ENCODE measurements at regions not wholly inside any gene's neighbourhood (a gene's known extent, or its start where the extent isn't known, plus 50 kb on each side); places are given as distances from the start of the nearest gene placed in this dataset.
A peak's percentile ranks its signal among the peaks of the same experiment; 100 is the strongest.

DNA sequence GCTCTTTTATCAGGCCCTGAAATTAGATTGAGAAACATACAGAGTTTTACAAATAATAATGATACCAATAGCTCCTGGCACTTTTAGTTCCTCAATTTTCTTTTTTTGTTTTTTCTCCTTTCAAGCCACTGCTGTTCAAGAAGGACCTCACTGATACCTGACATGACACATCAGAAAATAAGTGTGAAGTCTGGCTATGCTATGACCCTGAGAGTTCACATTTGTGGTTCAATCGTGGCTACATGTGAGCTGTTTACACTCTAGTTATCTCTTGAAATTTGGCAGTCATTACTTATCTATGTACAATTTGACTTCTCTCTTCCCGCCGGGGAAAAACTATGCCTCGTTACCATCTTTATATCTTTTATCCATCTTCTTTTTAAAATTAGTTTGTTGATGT, 686.5 kb downstream of the EPHA4 start:
- no peak for DNase-seq

DNA sequence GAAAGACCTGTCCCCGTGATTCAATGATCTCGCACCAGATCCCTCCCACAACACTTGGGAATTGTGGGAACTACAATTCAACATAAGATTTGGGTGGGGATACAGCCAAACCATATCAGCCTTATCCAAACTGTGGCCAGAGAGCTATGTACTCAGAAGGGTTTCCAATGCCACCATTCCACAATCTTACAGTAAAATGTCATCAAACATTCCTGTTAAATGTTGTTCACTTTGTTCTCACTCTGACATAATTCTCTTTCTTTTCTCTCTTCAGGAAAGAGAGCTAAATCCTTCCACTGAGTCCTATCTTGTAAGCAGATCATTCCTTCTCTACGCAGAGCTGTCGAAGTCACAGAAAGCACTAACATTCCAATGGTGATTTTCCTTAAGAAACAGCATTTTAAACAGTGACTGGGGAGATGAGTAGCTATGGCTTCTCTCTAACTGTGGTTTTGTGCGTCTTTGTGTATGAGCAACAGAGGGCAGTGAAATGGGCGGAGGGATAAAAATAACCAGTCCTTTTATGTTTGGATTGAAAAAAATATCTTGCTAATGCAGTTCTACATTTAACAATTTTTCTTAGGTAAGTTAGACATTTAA, 684.7 kb downstream of the EPHA4 start:
- DNase-seq, result no peak

DNA sequence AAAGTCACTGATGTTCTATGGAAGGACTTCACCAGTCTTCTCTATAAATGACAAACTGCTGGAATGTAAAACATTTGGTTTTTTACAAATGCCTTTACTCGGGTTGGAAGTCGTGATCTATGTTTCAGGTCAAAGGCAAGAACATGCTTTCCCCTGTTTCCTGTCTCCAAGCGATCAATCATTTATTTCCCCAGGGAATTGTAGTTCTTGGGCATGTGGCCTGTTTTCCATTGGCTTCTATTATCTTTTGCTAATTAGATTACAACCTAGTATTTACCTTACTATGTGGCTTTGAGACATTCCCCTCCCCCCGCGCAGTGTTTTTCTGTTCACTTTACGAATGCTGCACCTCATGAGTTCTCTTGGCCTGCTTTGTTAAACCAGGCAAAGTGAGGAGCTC, 684.2 kb downstream of the EPHA4 start:
- DNase-seq, result no peak

DNA sequence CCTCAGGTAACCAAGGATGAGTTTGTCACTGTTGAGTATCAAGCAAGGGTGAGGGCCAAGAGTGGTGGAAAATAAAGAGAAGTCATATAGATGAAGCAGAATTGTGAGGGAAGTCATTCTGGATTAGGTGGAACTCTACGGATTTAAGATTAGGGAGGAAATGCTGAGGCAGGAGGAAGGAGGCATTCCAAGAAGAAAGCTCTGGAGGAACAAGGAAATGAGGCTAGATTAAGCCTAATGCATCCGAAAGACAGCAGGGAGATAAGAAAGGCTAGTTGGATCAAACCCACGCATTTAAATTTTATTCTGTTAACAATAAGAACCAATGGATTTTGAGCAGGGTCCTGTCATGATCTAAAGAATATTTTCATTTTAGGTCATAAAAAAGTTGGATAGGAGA, 681.2 kb downstream of the EPHA4 start:
- DNase-seq, result no peak

DNA sequence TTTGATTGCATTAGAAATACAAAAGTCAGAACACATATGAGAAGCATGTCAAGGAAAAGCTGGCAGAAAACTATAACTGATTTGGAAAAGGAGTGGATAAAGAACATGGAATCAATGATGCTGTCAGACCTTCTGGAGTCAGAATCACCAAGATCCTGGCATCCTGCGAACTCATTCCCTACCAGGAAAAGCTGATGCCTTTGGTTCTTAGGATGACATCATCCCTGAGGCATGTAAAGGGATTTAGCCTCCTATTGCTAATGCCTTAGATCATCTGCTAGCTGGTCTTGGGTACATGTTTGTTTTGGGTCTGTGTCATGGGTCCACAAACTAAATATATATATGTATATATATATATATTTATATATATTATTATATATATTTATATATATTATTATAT, 680.7 kb downstream of the EPHA4 start:
- peak; percentile 96 for DNase-seq

DNA sequence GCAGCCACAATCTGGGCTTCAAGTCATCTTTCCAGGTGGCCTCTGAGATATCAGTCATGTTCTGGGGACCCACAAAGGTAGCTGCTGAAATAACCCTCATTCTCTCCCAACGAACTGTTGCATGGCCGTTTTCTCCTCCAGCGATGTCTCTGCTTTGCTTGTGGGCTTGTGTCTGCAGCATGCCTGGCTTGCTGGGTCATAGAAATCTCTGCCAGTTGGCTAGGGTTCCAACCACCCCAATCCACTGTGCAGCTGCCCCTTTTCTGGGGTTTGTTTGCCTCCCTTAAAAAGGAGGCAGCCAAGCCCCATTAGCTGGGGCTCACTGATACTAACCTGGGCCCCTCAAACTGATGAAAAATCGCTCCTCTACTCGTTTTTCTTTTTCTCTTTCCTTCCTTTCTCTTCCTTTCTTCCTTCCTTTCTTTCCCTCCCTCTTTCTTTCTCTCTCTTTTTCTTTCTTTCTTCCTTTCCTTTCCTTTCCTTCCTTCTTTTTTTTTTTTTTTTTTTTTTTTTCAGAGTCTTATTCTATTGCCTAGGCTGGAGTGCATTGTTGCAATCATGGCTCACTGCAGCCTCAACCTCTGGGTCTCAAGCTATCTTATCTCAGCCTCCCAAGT, 680.0 kb downstream of the EPHA4 start:
- DNase-seq, result peak; percentile 48

DNA sequence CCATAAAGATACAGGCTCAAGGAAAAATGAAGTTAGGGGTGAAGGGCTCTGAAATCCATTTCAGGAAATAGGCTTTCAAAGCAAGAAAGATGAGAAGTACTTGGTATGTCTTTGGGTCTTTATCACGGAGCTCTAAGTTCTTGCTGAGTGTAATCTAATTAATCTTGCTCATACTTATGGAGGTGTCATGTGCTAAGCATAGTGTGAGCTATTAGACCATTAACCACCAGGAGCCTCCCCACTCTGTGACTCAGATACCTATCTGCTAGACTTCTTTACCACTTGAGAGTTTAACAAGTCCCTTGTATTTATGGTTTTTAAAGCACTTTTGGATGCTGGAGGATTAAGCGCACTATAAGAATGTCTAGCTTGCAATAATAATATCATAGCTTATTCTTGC, 678.7 kb downstream of the EPHA4 start:
- DNase-seq, result peak; percentile 90

DNA sequence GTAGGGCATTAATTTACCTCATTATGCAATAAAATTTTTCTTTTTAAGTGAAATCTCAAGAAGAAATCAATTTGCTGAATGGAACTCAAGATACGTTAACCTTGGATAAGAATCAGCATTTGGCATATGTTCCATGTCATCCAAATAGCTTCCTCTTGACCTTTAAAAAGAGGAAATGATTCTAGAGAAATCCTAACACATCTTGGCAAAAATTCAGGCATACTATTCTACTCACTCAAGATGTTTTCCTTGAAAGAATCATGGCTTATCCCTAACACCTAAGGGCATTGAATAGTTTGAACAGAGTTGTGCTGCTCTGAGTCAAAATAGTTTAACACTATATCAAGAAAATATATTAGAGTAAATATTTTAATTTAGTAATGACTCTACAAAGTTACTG, 678.0 kb downstream of the EPHA4 start:
- DNase-seq, result peak; percentile 80

DNA sequence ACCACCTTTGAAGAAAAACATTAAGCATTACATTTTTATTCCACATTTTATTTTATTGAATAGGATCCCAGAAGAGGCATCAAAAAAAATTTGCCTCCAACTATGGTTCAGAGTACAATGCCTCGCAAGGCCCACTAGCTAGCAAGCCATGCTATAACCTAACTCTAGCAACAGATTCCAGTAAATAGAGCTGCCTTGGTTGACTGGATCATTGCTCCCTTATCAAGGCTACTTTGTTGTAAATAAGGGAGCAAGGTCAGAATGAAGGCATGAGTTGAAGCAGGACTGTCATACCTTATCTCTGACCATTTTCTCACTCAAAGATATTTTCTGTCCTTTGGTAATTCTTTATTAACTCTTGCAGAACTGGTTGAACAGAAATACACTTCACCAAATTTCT, 672.6 kb downstream of the EPHA4 start:
- DNase-seq, result no peak

DNA sequence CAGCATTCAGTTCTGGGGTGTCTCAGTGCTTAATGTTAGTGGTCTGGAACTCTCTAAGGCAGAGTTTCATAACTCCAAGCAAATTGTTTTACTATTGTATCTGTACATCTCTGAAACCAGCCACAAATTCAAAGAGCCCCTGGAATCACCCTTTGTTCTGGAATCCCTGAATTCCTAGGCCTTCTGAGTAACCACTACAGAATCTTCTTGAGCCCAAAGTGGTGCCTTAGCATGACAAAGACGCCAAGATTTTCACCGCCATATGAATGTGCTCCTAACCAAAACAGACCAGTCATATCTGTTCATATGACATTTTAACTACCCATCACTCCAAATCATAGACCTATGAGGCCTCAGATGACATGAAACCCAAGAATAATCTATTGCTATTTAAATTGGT, 668.1 kb downstream of the EPHA4 start:
- DNase-seq, result no peak

DNA sequence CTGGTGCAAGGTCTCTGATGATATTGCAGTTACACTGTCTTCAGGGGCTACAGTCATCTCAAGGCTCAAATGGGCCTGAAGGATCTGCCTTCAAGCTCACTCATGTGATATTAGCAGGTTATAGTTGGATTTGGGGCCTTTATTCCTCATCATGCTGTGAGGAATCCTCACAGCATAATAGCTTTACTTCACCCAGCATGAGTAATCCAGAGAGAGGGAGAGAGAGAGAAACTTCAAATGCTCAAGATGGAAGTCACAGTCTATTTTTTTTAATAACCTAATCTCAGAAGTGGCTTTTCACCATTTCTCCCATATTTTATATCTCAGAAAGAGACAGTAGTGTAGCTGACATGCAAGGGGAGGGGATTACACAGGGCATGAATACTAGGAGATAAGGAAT, 658.7 kb downstream of the EPHA4 start:
- DNase-seq, result no peak

DNA sequence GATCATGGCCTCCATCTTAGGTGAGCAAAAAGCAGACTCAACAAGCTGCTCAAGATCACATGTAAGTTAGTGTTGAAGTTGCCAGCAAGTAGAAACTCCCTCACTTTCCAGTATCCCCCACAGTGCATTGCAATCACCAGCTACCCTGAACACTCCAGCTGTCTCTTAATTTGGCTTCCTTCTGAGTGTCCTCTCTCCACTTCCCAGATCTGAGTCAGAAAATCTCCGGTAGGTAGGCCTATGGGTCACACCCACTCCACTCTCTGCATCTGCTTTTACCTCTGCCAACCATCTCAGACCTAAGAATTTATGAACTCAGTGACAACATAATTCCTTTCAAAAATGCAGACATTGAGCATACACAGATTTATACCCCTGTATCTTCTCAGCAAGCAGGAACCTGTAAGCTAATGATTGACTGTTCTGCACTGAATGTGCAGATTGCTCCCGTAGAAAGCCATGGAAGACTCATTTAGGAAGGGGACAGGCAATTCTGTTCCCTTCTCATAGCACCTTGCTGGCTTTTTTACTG, 656.9 kb downstream of the EPHA4 start:
- DNase-seq, result no peak

DNA sequence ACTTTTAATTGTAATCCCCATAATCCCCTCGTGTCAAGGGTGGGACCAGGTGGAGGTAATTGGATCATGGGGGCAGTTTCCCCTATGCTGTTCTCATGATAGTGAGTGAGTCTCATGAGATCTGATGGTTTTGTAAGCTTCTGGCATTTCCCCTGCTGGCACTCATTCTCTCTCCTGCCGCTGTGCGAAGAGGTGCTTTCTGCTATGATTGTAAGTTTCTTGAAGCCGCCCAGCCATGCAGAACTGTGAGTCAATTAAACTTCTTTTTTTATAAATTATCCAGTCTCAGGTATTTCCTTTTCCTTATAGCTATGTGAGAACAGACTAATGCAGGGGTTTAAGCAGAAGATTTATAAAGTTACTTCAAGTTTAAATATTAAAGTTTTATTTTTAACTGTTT, 655.2 kb downstream of the EPHA4 start:
- no peak for DNase-seq

DNA sequence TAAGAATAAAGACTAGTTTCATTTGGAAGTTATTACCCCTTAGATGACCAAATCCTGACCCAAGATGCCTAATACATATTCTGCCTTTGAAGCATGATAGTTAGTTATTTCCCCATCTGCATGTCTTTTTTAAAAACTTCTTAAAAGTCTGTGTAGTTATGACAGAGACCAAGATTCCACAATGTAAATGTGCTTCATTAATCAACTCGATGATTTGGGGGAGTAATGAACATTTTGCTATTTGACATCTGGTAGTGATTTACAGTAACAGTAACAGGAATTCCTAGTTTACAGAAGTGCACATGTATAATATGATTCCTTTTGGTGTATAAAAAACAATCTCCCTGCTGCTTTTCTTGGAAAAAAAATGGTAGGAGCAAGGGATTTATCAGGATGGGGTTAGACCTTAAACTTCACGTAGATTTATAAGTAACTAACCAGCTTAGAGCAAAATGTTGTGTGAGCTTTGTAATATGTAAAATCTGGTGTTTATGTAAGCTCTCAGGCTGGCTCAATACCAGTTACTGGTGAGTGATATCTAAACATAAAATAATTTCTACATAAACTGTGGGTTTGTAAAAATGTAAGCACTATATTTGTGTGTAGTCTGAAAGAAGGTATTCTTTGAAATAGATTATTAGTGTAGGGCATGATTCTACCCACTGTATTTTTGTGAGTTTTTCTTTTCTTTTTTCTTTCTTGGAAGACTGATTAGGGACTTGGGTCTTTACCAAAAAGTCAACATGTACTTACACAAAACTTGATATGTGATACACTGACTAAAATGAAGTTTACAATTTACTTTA, 641.6 kb downstream of the EPHA4 start:
- no peak for DNase-seq

DNA sequence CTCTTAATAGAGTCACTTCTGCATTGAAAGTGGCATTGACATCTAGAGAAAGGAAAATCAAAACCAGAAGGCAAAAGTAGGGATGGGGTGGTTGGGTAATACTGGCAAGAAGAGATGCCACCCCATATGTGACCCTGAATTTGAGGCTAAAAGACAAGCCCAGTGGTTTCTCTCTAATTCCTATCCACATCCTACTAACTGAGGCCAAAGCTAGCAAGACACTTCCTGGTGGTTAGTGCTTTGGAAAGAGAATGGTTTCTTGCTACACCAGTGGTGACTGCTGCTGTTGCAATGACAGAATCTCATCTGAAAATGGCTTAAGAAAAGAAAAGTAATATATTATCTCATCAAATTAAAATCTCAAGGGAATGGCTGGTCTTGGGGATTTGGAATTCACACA, 640.6 kb downstream of the EPHA4 start:
- DNase-seq, result no peak

DNA sequence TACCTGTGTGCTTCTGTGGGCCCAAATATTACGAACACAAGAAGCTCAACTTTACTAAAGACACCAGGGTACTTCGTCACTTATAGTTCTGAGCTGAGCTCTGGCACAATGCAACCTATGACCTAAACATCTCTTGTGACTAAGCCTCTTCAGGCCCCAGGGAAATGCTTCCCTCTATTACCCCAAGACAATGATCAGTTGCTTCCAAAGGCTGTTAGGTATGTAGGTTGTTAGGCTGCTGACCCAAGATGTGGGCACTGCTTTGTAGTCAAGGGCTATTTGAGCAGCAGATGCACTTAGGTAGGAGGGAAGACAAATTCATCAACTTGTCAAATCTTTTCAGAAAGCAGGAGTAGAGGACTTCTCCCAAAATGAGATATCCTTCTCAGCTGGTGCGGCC, 640.1 kb downstream of the EPHA4 start:
- DNase-seq, result no peak

DNA sequence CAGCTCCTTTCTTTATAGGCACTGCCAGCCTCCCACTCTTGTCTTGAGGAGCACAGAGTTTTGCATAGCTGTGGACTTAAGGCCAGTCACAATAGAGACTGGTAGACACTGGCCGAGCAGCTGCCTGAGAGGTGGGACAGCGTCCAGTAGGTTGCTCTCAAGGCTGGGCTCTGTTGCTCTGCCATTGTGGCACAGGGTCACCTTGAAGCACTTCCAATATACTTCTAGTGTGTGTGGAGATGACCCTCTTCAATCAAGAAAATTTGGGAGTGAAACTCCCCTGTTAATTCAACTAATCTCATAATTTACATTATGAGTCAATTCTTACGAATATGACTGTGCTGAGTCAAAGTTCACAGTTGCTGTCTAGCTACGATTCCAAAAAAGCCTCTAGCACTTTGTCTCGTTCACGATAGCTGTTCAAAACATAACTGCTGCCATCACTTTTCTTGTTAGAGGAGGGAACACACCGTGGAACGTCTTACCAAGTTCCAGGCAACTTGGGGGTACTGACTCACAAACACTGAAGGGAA, 636.2 kb downstream of the EPHA4 start:
- no peak for DNase-seq

DNA sequence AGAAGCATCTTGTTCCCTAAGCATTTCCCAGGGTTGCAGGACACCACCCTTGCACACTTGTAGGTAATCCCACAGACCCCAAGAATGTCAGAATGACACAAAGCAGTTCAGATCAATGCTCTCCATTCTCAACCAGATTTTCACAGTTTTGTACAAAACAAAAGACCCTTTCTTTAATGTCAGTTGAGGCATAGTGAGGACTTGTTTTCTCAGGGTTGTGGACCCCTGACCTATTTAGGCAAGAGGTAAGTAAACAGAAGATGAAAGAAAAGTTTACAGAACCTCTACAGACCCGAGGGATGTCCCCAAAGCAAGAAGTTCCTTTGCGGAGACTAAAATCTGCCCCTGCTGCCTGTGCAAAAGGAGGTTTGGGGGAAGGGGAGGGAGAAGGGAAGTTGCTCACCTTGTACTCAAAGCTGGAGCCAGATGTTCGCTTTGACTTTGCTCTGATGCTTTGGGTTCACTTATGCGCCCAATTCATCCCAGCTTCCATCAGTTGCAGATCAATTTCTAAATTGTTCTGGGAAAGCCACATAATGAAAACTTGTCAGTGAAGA, 635.4 kb downstream of the EPHA4 start:
- DNase-seq, result no peak

DNA sequence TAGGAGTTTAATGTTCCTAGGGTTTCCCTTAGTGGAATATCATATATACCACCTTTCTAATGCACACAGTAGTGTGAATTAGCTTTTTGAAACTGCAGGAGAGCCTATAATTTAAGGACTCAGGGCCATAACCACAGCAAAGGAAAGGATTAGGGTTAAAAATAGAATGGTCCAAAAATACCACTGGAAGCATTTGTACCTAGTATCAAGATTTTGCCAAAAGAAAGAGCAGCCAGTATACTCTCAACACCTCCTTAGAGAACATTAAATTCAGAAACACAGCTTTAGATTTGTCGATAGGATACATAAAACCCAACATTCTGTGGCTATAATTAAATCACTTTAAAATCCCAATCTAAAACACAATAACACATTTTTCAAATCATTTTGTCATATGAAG, 634.9 kb downstream of the EPHA4 start:
- DNase-seq, result no peak

DNA sequence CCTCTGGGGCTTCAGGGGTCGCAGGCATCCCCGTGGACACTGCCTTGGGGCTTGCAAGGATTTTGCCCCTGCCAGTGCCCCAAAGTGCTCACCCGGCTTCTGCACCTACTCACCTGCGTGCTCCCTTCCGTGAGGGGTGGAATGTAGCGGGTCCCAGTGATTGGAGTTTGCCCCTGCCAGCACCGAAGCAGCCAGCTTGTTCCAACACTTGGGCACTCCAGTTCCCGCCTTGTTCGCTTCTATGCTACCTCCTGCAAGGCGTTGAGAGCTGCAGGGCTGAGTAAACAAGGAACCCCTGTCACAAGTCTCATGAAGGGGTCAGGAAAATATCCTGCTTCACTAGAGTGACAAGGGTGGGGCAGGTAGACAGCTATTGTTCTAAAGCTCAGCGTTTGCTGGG, 631.5 kb downstream of the EPHA4 start:
- no peak for DNase-seq

DNA sequence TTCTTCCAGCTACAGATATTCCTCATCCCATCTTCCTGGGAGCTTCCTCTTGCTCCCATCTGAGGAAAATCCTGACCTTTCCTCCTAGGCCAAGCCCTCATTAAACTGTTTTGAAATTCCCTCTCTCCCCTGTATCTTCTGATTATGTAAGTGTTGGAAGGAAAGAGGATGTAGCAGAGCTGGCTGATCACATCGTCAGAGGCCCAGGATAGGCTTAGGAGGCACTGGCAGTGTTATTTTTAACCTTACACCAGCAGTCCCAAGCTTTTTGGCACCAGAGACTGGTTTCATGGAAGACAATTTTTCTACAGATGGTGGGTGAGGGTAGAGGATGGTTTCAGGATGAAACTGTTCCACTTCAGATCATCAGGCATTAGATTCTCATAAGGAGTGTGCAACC, 630.4 kb downstream of the EPHA4 start:
- DNase-seq, result no peak

DNA sequence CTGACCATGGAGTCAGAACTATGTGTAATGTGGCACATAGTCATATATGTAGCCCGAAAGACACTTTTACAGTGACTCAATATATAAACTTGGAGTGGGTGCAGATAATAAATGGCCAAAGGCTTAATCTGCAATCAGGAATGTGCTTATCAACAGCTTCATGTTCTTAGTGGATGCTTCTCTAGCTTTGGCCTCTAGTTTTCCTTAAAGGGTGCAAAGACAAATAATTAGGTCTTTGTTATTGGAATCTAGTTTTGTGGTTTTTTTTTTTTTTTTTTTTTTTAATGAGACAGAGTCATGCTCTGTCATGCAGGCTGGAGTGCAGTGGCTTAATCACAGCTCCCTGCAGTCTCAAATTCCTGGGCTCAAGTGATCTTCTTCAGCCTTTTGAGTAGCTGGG, 625.6 kb downstream of the EPHA4 start:
- peak; percentile 70 for DNase-seq

DNA sequence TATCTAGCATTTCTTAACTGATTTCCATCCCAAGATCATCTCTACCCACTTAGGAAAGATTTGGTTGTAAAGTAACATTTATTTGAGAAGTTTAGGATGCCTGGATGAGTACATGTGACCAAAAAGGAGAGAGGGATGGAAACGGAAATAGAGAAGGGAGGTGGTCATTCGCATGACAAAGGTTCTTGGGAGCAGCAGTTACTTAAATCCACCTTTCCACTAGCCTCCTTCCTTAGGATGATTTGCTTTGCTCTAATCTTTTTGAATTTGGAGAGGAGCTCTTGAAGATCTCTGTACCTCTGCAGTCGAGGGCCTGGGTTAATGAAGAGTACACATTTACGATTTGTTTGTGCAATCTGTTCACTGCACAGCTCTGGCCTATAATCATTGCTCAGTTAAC, 623.5 kb downstream of the EPHA4 start:
- no peak for DNase-seq

DNA sequence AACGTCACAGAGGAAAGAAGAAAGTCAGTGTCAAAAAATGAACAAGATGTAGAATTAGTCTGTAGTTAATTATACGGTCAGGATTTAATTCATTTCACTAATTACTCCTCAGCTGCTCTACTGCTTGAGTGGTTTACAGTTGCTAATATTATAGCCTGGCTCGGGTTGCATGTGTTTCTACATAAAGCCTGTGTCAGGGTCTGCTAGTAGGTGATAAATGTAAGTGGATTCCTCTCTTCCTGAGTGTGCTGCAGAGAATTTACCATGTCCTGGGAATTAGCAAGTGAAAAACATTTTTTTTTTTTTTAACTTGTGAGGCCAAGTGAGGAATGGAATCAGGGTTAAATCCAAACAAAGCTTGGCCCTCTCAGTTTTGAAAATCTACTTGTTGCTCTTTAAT, 622.6 kb downstream of the EPHA4 start:
- DNase-seq, result no peak

All from NCI-H226 (cell line).